ENCODE measurements at regions not wholly inside any gene's neighbourhood (a gene's known extent, or its start where the extent isn't known, plus 50 kb on each side); places are given as distances from the start of the nearest gene placed in this dataset.

GRCh38 chr14:100467046-100467750 lies 120.0 kb downstream of the BEGAIN start:
- DNase-seq (ENCODE audit: low spot score) = no peak

- no peak for DNase-seq (ENCODE audit: low spot score)
Observed at GRCh38 chr14:100467939-100468338, 119.3 kb downstream of the BEGAIN start.

- DNase-seq (ENCODE audit: low spot score) = no peak
Observed at GRCh38 chr14:100468557-100468956, 118.7 kb downstream of the BEGAIN start.

DNA sequence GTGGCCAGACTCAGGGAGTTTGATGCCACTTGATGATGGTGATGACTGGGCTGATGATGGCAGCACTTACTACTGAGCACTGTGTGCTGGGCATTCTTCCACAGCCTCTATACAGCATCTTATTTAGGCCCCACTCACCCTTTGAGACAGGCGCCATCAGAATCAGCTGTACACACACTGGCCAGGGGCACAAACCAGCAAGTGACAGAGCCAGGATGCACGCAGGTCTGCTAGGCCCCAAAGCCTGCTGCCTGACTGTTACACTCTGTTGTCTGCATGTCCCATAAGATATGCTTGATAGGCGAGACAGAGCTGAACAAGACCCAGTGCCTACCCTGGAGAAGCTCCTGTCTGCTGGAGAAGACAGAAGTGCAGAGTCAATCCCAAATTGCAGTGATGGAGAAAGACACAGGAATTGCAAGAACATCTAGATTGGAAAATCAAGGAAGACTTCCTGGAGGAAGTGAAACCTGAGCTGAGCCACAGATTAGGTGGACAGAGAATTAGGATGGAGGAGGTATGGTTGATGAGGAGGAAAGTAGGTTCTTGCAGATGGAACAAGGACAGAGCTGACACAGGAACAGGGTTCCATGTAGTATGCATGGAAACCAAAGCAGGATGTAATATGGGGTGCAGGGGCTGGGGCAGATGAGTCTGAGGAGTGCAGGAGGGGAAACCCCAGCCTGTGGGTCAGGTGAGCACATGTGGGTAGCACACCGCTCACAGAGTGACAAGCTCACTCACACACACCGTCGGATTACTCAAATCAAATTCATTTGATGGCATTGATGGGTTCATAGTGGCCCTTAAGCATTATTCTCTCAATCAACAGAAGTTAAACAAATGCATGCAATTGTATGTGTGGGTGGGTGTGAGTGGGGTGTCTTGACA lies 117.3 kb downstream of the BEGAIN start:
- no peak for DNase-seq (ENCODE audit: low spot score)

DNA sequence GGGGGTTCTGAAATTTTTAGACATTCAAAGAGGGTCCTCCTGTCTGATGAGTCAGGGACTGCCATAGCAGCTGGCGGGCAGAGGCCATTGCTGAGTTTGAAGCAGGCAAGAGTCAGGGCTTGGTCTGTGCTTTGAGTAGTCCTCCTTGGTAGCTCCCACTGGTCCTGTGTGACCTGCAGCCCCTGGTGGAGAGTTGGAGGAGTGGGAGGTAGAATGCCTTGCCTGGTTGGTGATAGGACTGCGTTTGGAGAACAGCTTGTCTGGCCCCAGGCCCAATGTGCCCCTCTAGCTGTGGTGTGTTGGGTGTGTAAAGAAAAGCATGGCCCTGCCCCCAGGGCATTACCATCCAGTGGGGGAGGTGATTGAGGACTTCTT lies 116.7 kb downstream of the BEGAIN start:
- DNase-seq (ENCODE audit: low spot score) = no peak

GRCh38 chr14:100471441-100472093 lies 115.7 kb downstream of the BEGAIN start:
- no peak for DNase-seq (ENCODE audit: low spot score)

DNA sequence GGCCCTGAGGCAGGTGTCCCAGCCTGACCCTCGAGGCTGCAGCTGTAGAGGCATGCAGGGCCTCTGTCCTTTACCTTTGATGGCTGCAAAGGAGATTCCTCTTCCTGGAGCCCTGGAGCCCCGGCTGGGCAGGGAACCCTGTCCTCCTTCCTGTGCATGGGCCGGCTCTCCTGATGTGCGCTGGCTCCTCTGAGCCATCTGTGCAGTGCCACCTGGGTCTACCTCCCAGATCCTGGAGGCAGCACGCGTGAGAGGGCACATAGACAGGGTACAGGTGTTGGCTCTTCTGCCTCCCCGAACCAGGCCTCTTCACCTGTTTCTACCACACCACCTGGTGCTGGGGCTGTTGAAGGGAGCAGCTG lies 115.1 kb downstream of the BEGAIN start:
- DNase-seq (ENCODE audit: low spot score) = no peak

- DNase-seq (ENCODE audit: low spot score) = no peak
Observed at GRCh38 chr14:100472491-100472890, 114.7 kb downstream of the BEGAIN start.

DNA sequence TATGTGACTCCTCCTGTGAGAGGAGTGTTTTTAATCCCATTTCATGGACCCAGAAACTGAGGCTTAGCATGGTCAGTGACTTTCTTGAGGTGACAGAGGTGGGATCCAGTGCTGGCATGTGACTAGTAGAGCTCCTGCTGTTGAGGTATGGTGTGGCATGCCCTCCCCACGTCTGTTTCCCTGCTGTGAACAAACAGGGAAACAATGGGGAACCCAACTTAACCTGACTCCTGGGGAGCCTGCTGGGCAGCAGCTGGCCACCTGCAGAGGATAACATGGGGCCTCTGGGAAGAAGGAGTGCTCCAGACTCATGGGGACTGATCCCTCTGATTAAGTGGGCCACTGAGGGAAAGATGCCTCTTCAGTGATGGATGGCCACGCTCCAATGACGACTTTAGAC lies 114.0 kb downstream of the BEGAIN start:
- DNase-seq (ENCODE audit: low spot score) = no peak

GRCh38 chr14:100474196-100474595 lies 113.0 kb downstream of the BEGAIN start:
- no peak for DNase-seq (ENCODE audit: low spot score)

- DNase-seq (ENCODE audit: low spot score) = no peak
Observed at GRCh38 chr14:100475268-100475667, 111.9 kb downstream of the BEGAIN start.

GRCh38 chr14:100476012-100476822 lies 111.0 kb downstream of the BEGAIN start:
- DNase-seq (ENCODE audit: low spot score) = no peak

DNA sequence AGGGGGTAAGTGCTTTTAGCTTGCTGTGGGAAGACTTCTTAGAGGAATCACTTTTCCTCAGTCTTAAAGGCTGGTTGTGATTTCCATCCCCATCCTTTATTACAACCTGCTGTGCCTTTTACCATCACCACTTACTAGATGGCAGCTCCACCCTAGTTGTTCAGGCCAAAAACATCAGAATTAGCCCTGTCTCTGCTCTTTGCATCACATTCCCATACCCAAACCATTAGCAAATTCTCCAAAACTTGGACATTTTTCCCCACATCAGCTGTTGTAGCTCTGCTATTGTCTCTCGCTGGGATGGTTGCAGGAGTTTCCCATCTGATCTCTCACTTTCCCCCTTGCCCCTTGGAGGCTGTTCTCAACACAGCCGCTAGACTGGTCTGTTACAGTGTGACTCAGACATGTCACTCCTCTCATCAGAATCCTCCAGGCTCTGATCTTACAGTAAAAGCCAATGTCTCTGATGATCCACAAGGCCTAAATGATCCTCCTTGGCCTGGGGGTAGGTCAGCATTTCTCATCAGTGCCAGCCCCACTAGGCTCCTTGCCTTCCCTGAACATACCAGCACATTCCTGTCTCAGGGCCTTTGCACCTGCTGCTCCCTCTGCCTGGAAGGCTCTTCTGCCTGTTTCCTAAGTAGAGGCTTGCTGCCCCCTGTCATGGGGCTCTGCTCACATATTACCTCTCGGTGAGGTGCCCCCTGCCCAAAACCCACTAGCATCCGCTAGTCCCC lies 102.5 kb downstream of the BEGAIN start:
- DNase-seq (ENCODE audit: low spot score) = no peak

DNA sequence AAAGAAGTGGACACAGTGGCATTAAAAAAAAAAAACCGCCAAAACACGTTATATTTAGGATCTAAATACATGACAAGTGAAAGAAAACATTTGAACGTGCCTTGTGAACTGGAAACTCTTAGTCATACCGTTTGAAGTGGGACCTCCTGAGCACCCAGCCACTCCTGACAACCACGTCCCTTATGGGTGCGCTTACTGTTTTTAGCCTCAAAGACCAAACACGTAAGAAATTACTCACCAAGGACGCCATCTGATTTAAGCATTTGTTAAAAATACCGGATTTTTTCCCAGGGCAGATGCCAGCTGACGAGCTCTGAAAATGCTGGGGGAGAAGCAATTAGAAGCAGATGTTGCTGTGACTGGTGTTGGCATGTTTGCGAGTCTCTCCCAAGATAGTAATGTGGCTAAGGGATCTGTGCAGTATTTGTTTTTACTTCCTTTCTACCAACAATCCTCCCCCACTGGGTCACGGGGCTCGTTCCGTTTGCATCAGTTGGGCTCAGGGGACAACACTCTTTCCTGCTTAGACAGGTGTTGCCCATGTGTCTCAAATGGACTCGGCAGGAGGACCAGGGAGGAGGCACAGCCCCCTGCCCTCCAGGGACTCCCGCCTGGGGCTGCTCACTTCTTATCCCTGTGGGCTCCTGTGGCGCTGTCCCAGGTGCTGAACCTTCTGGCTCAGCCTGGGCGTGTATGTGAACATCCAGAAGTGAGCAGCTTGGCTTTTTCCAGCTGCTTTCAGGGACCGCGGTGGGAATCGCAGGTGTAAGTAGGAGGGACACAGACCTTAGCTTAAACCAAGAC lies 101.0 kb downstream of the BEGAIN start:
- DNase-seq (ENCODE audit: low spot score) = peak; percentile 66

Data from germinal center (tissue), 1 donor.